ENCODE measurements at regions not wholly inside any gene's neighbourhood (a gene's known extent, or its start where the extent isn't known, plus 50 kb on each side); places are given as distances from the start of the nearest gene placed in this dataset.

GRCh38 chr4:43758836-43759235, 689.8 kb downstream of the KCTD8 start:
- H3K27ac ChIP-seq: no peak overlapping the region
- H3K27me3 ChIP-seq: no peaks in the 10 kb centered on the region
- no peak overlapping the region for H3K4me3 ChIP-seq
- H3K36me3 ChIP-seq: no peaks in the 10 kb centered on the region
- DNase-seq: no peak
- no peaks in the 10 kb centered on the region for H3K9me3 ChIP-seq (replicated peaks)
- no peaks in the 10 kb centered on the region; the same call in 1 of the 2 replicates for H3K4me1 ChIP-seq

GRCh38 chr4:43763029-43763610, 685.5 kb downstream of the KCTD8 start:
- Histone ChIP-seq H3K9me3 (replicated peaks) (no peaks in the 10 kb centered on the region), H3K27ac (no peak overlapping the region), H3K4me1 (no peaks in the 10 kb centered on the region), H3K36me3 (no peaks in the 10 kb centered on the region), H3K4me3 (no peak overlapping the region), H3K27me3 (no peaks in the 10 kb centered on the region)
- no peak for DNase-seq

- DNase-seq: no peak
Observed at GRCh38 chr4:43765514-43765913, 683.1 kb downstream of the KCTD8 start.

GRCh38 chr4:43766648-43767047, 682.0 kb downstream of the KCTD8 start:
- Histone ChIP-seq H3K27ac (no peak overlapping the region), H3K27me3 (no peaks in the 10 kb centered on the region), H3K9me3 (replicated peaks) (no peaks in the 10 kb centered on the region), H3K4me3 (no peak overlapping the region), H3K4me1 (no peaks in the 10 kb centered on the region), H3K36me3 (no peaks in the 10 kb centered on the region)
- DNase-seq: no peak

More at GRCh38 chr4:43765514-43765913, 683.1 kb downstream of the KCTD8 start:
- H3K4me3 ChIP-seq: no peak overlapping the region
- no peak overlapping the region for H3K27ac ChIP-seq
- H3K9me3 ChIP-seq (replicated peaks): no peaks in the 10 kb centered on the region
- H3K4me1 ChIP-seq: no peaks in the 10 kb centered on the region
- no peaks in the 10 kb centered on the region for H3K27me3 ChIP-seq
- H3K36me3 ChIP-seq: no peaks in the 10 kb centered on the region

- no peaks in the 10 kb centered on the region for H3K9me3 ChIP-seq (replicated peaks)
- H3K4me3 ChIP-seq: no peak overlapping the region
- H3K27ac ChIP-seq: no peak overlapping the region
- DNase-seq: peak in 1 of 2 experiments; percentile 30
- H3K36me3 ChIP-seq: no peaks in the 10 kb centered on the region
- no peaks in the 10 kb centered on the region for H3K4me1 ChIP-seq
- H3K27me3 ChIP-seq: no peaks in the 10 kb centered on the region; the same call in 1 of the 2 replicates
Observed at GRCh38 chr4:43776371-43776770, 672.2 kb downstream of the KCTD8 start.

- H3K9me3 ChIP-seq (replicated peaks): no peaks in the 10 kb centered on the region
- H3K36me3 ChIP-seq: no peaks in the 10 kb centered on the region
- DNase-seq: no peak
- H3K27me3 ChIP-seq: no peaks in the 10 kb centered on the region; the same call in 1 of the 2 replicates
- no peak overlapping the region for H3K27ac ChIP-seq
- no peaks in the 10 kb centered on the region for H3K4me1 ChIP-seq
- no peak overlapping the region for H3K4me3 ChIP-seq
Observed at GRCh38 chr4:43778187-43778915, 670.3 kb downstream of the KCTD8 start.

- Histone ChIP-seq H3K9me3 (replicated peaks) (no peaks in the 10 kb centered on the region), H3K4me1 (no peaks in the 10 kb centered on the region), H3K27ac (no peak overlapping the region), H3K4me3 (no peak overlapping the region), H3K36me3 (no peaks in the 10 kb centered on the region), H3K27me3 (no peaks in the 10 kb centered on the region; the same call in 1 of the 2 replicates)
- DNase-seq: no peak
Observed at GRCh38 chr4:43781125-43781524, 667.5 kb downstream of the KCTD8 start.

- Histone ChIP-seq H3K4me1 (no peaks in the 10 kb centered on the region), H3K27ac (no peak overlapping the region), H3K4me3 (no peak overlapping the region), H3K27me3 (no peaks in the 10 kb centered on the region; the same call in 1 of the 2 replicates), H3K36me3 (no peaks in the 10 kb centered on the region), H3K9me3 (replicated peaks) (no peaks in the 10 kb centered on the region)
- DNase-seq: peak in 1 of 2 experiments; percentile 4
Observed at GRCh38 chr4:43782391-43782790, 666.2 kb downstream of the KCTD8 start.

- DNase-seq: peak; percentile 4 to 50
- Histone ChIP-seq H3K36me3 (no peaks in the 10 kb centered on the region), H3K4me3 (no peak overlapping the region), H3K27me3 (no peaks in the 10 kb centered on the region), H3K27ac (no peak overlapping the region), H3K4me1 (no peaks in the 10 kb centered on the region), H3K9me3 (replicated peaks) (no peaks in the 10 kb centered on the region)
Observed at GRCh38 chr4:43816116-43816515, 632.5 kb downstream of the KCTD8 start.

- H3K27me3 ChIP-seq: no peaks in the 10 kb centered on the region
- H3K4me1 ChIP-seq: no peaks in the 10 kb centered on the region
- no peaks in the 10 kb centered on the region for H3K36me3 ChIP-seq
- H3K4me3 ChIP-seq: no peak overlapping the region
- DNase-seq: no peak
- H3K9me3 ChIP-seq (replicated peaks): no peaks in the 10 kb centered on the region
- no peak overlapping the region for H3K27ac ChIP-seq
Observed at GRCh38 chr4:43822621-43823020, 626.0 kb downstream of the KCTD8 start.

- Histone ChIP-seq H3K4me3 (no peak overlapping the region), H3K36me3 (no peaks in the 10 kb centered on the region), H3K4me1 (no peaks in the 10 kb centered on the region), H3K9me3 (replicated peaks) (no peaks in the 10 kb centered on the region), H3K27ac (no peak overlapping the region), H3K27me3 (no peaks in the 10 kb centered on the region)
- no peak for DNase-seq
Observed at GRCh38 chr4:43835869-43836268, 612.7 kb downstream of the KCTD8 start.

- DNase-seq: no peak
- Histone ChIP-seq H3K9me3 (replicated peaks) (no peaks in the 10 kb centered on the region), H3K4me1 (no peaks in the 10 kb centered on the region), H3K27ac (no peak overlapping the region), H3K36me3 (no peaks in the 10 kb centered on the region), H3K4me3 (no peak overlapping the region), H3K27me3 (no peaks in the 10 kb centered on the region)
Observed at GRCh38 chr4:43837171-43837570, 611.4 kb downstream of the KCTD8 start.

- no peak for DNase-seq
- Histone ChIP-seq H3K27ac (no peak overlapping the region), H3K27me3 (no peaks in the 10 kb centered on the region)
Observed at GRCh38 chr4:43837604-43838003, 611.0 kb downstream of the KCTD8 start.

GRCh38 chr4:43842594-43842993, 606.0 kb downstream of the KCTD8 start:
- H3K27me3 ChIP-seq: no peaks in the 10 kb centered on the region
- no peak for DNase-seq
- no peaks in the 10 kb centered on the region for H3K36me3 ChIP-seq
- H3K9me3 ChIP-seq (replicated peaks): no peaks in the 10 kb centered on the region
- no peak overlapping the region for H3K4me3 ChIP-seq
- no peak overlapping the region for H3K27ac ChIP-seq
- no peaks in the 10 kb centered on the region for H3K4me1 ChIP-seq

More at GRCh38 chr4:43837604-43838003, 611.0 kb downstream of the KCTD8 start:
- Histone ChIP-seq H3K36me3 (no peaks in the 10 kb centered on the region), H3K4me3 (no peak overlapping the region), H3K9me3 (replicated peaks) (no peaks in the 10 kb centered on the region), H3K4me1 (no peaks in the 10 kb centered on the region)

GRCh38 chr4:43843501-43843900, 605.1 kb downstream of the KCTD8 start:
- no peaks in the 10 kb centered on the region for H3K27me3 ChIP-seq
- H3K9me3 ChIP-seq (replicated peaks): no peaks in the 10 kb centered on the region
- no peak overlapping the region for H3K4me3 ChIP-seq
- H3K27ac ChIP-seq: no peak overlapping the region
- H3K4me1 ChIP-seq: no peaks in the 10 kb centered on the region
- no peaks in the 10 kb centered on the region for H3K36me3 ChIP-seq
- peak in 1 of 2 experiments; percentile 10 for DNase-seq
